IMR-90 (cell line): ENCODE measurements at regions not wholly inside any gene's neighbourhood (a gene's known extent, or its start where the extent isn't known, plus 50 kb on each side); places are given as distances from the start of the nearest gene placed in this dataset.

Experiments used
- ATAC-seq: fragments of 200-7000 bp; cut with Tn5 transposase; 2 replicates; pipeline ENCODE4 v1.9.1; 2020; ENCODE audit warnings: low read depth, mild to moderate bottlenecking, moderate library complexity
- BruUV-seq: library from RNA; stranded (reverse); fragments of 400-500 nt; replicated peaks from 2 replicates; lab custom pipeline; 2021; lab: Mats Ljungman, UMichigan
- CTCF ChIA-PET: fragments of 300-600 bp; formaldehyde crosslinking; extraction: SDS; loops from one replicate; lab custom pipeline; 2021; ENCODE audit warnings: antibody characterized with exemption; lab: Yijun Ruan, JAX
- POLR2A ChIA-PET: fragments of 300-600 bp; sonication (Branson Sonifier 250); formaldehyde crosslinking; loops from one replicate; lab custom pipeline; 2022; ENCODE audit warnings: antibody characterized with exemption; ENCODE audit not compliant: unreplicated experiment; lab: Charles Lee
- DNase-seq: peaks from one replicate; pipeline ENCODE4 v3.0.0; 2013
- H2AFZ ChIP-seq: replicated peaks from 2 replicates; pipeline ENCODE3; 2013; ENCODE audit warnings: low read length, mild to moderate bottlenecking; ENCODE audit not compliant: poor library complexity
- H2AK5ac ChIP-seq: 2 replicates; pipeline ENCODE4 v1.6.1; 2013; ENCODE audit warnings: low read depth, low read length, inconsistent platforms
- H2AK9ac ChIP-seq: replicated peaks from 2 replicates; pipeline ENCODE3; 2013; ENCODE audit warnings: mild to moderate bottlenecking, low read depth, low read length, moderate library complexity; ENCODE audit not compliant: poor library complexity
- H2BK120ac ChIP-seq: 2 replicates; pipeline ENCODE4 v1.6.1; 2013; ENCODE audit warnings: low read depth, low read length, inconsistent platforms
- H2BK15ac ChIP-seq: 3 replicates; pipeline ENCODE4 v1.6.1; 2013; ENCODE audit warnings: low read depth, low read length, inconsistent platforms
- H2BK20ac ChIP-seq: 2 replicates; pipeline ENCODE4 v1.6.1; 2013; ENCODE audit warnings: low read depth, mild to moderate bottlenecking, inconsistent platforms, low read length, moderate library complexity
- H2BK5ac ChIP-seq: 2 replicates; pipeline ENCODE4 v1.6.1; 2013; ENCODE audit warnings: mild to moderate bottlenecking, low read depth, low read length, inconsistent platforms; ENCODE audit not compliant: poor library complexity, severe bottlenecking
- H3K14ac ChIP-seq: replicated peaks from 2 replicates; pipeline ENCODE4 v1.6.1; 2013; ENCODE audit warnings: low read depth, low read length, inconsistent platforms
- H3K18ac ChIP-seq: 2 replicates; pipeline ENCODE4 v1.6.1; 2013; ENCODE audit warnings: low read depth, low read length, control low read depth
- H3K23ac ChIP-seq: 2 replicates; pipeline ENCODE4 v1.6.1; 2013; ENCODE audit warnings: low read depth, low read length, inconsistent platforms
- H3K27ac ChIP-seq: 2 replicates; pipeline ENCODE4 v1.5.1; 2013; ENCODE audit warnings: mild to moderate bottlenecking, control low read depth, low read length; ENCODE audit not compliant: insufficient read depth
- H3K27me3 ChIP-seq: 2 replicates; pipeline ENCODE4 v1.6.1; 2013; ENCODE audit warnings: low read length; ENCODE audit not compliant: control insufficient read depth, insufficient read depth
- H3K36me3 ChIP-seq: 2 replicates; pipeline ENCODE4 v1.6.1; 2013; ENCODE audit warnings: low read length, mixed read lengths; ENCODE audit not compliant: control insufficient read depth, insufficient read depth
- H3K4ac ChIP-seq: 2 replicates; pipeline ENCODE4 v1.6.1; 2013; ENCODE audit warnings: low read depth, low read length, inconsistent platforms
- H3K4me1 ChIP-seq: 2 replicates; pipeline ENCODE4 v1.6.1; 2013; ENCODE audit warnings: low read length, mixed read lengths; ENCODE audit not compliant: control insufficient read depth, insufficient read depth
- H3K4me2 ChIP-seq: 2 replicates; pipeline ENCODE4 v1.6.1; 2013; ENCODE audit warnings: low read depth, mild to moderate bottlenecking, control low read depth, low read length, moderate library complexity
- H3K4me3 ChIP-seq: 2 replicates; pipeline ENCODE4 v1.5.1; 2013; ENCODE audit warnings: low read depth, mild to moderate bottlenecking, control low read depth, low read length, moderate library complexity; ENCODE audit not compliant: insufficient read depth
- H3K56ac ChIP-seq: 2 replicates; pipeline ENCODE4 v1.6.1; 2013; ENCODE audit warnings: low read length, inconsistent platforms; ENCODE audit not compliant: insufficient read depth; ENCODE audit errors: extremely low read depth
- H3K79me1 ChIP-seq, 2 experiments: 2 replicates each; pipeline ENCODE4 v1.6.1; 2013; ENCODE audit warnings: low read length in 2 of 2, inconsistent platforms in 1 of 2, low read depth in 1 of 2
- H3K9ac ChIP-seq: 2 replicates; pipeline ENCODE4 v1.6.1; 2013; ENCODE audit warnings: low read depth, low read length, control low read depth
- H3K9me1 ChIP-seq: 2 replicates; pipeline ENCODE4 v1.6.1; 2013; ENCODE audit warnings: low read length, inconsistent platforms; ENCODE audit not compliant: insufficient read depth
- H3K9me3 ChIP-seq: 2 replicates; pipeline ENCODE4 v1.6.1; 2013; ENCODE audit warnings: low read length; ENCODE audit not compliant: control insufficient read depth, insufficient read depth
- H4K20me1 ChIP-seq: 2 replicates; pipeline ENCODE4 v1.6.1; 2013; ENCODE audit warnings: low read length, inconsistent platforms; ENCODE audit not compliant: insufficient read depth
- H4K5ac ChIP-seq: 2 replicates; pipeline ENCODE4 v1.6.1; 2013; ENCODE audit warnings: mild to moderate bottlenecking, low read depth, low read length, control low read depth
- H4K8ac ChIP-seq, 2 experiments: 2 replicates each; pipeline ENCODE4 v1.6.1; 2013; ENCODE audit warnings: low read depth in 2 of 2, low read length in 2 of 2, control low read depth in 1 of 2, inconsistent platforms in 1 of 2
- H4K91ac ChIP-seq: 2 replicates; pipeline ENCODE4 v1.6.1; 2013; ENCODE audit warnings: low read depth, low read length, inconsistent platforms; ENCODE audit not compliant: insufficient read depth
- BHLHE40 ChIP-seq: fragments of 150-350 bp; IDR thresholded peaks from 2 replicates; pipeline ENCODE4 v1.6.1; 2016; ENCODE audit warnings: mild to moderate bottlenecking, low read depth, low read length
- CTCF ChIP-seq: conservative IDR thresholded peaks from 2 replicates; pipeline ENCODE4 v1.5.1; 2012; ENCODE audit warnings: mild to moderate bottlenecking, low read depth, low read length, improper control_type of control experiment
- FOS ChIP-seq: fragments of 150-350 bp; IDR thresholded peaks from 2 replicates; pipeline ENCODE4 v1.6.1; 2016; ENCODE audit warnings: low read depth, low read length
- MAFK ChIP-seq: IDR thresholded peaks from 2 replicates; pipeline ENCODE4 v1.6.1; 2012; ENCODE audit warnings: low read depth, low read length, improper control_type of control experiment
- NFE2L2 ChIP-seq: fragments of 150-350 bp; IDR thresholded peaks from 2 replicates; pipeline ENCODE4 v1.6.1; 2016; ENCODE audit warnings: low read depth, mild to moderate bottlenecking, low read length
- RAD21 ChIP-seq: IDR thresholded peaks from 2 replicates; pipeline ENCODE4 v1.6.1; 2012; ENCODE audit warnings: low read length, improper control_type of control experiment
- RFX5 ChIP-seq: IDR thresholded peaks from 2 replicates; pipeline ENCODE4 v1.8.0; 2012; ENCODE audit warnings: low read depth, mild to moderate bottlenecking, low read length, moderate library complexity
- WGBS, 2 experiments: methylation state at CpG; one replicate each; pipeline versions ENCODE4 v1.1.5 to v1.1.7; 2013; ENCODE audit warnings: missing lambda C conversion rate in 2 of 2; ENCODE audit not compliant: insufficient read length in 1 of 2; ENCODE audit errors: extremely low coverage in 2 of 2; 5-methylcytosine and 5-hydroxymethylcytosine counted together
- dilution Hi-C: fragments of 300-500 bp; cut with HindIII; formaldehyde crosslinking; loops from one replicate; pipeline ENCODE4 v1.14.3; 2018; ENCODE audit warnings: low sequenced_read_pairs; ENCODE audit not compliant: unreplicated experiment
- in situ Hi-C: fragments of 300-500 bp; cut with MboI; formaldehyde crosslinking; loops from 3 replicates; pipeline ENCODE4 v1.14.3; 2019; ENCODE audit warnings: low sequenced_read_pairs, inconsistent platforms, mixed read lengths
- intact Hi-C: fragments of 100-400 bp; cut with micrococcal nuclease; formaldehyde crosslinking; loops from 2 replicates; pipeline ENCODE4 v1.10.0; 2022

GRCh38 chr18:30208546-30208945, 834.0 kb downstream of the DSC3 start:
- intact Hi-C loops (no loop called here), dilution Hi-C loops (no loop called here), in situ Hi-C loops (no loop called here)
- Histone ChIP-seq H3K18ac (no peak overlapping the region), H3K79me1 (no peaks in the 10 kb centered on the region), H4K5ac (no peak overlapping the region), H2AFZ (no peak overlapping the region), H3K14ac (no peak overlapping the region), H3K56ac (no peak overlapping the region), H3K4ac (no peak overlapping the region), H3K23ac (no peak overlapping the region), H3K9me3 (peaks cover 13% of the 10 kb centered on the region), H3K36me3 (no peaks in the 10 kb centered on the region), H4K8ac (no peak overlapping the region), H2BK5ac (no peak overlapping the region), H2BK20ac (no peak overlapping the region), H3K27ac (no peak overlapping the region), H2AK5ac (no peak overlapping the region), H2BK120ac (no peak overlapping the region), H4K20me1 (no peaks in the 10 kb centered on the region), H3K4me1 (no peaks in the 10 kb centered on the region), H3K4me3 (no peak overlapping the region), H3K27me3 (no peaks in the 10 kb centered on the region), H3K9ac (no peak overlapping the region), H2AK9ac (no peak overlapping the region), H3K4me2 (no peak overlapping the region), H4K91ac (no peak overlapping the region), H2BK15ac (no peak overlapping the region), H3K9me1 (no peaks in the 10 kb centered on the region)
- WGBS, 2 experiments = no CpG with 5 or more reads among the region's 1 CpG
- TF ChIP-seq FOS = no peak
- no peak for TF ChIP-seq MAFK
- TF ChIP-seq NFE2L2 = no peak
- no peak for TF ChIP-seq CTCF
- no peak for TF ChIP-seq BHLHE40
- TF ChIP-seq RAD21 = no peak
- TF ChIP-seq RFX5 = no peak
- no peak for DNase-seq
- ATAC-seq = no peak
- ChIA-PET CTCF (no interaction called here), POLR2A (no interaction called here)
- no TSS peak for BruUV-seq
